Kidney glomerular epithelial cell (primary cell): ENCODE measurements at regions not wholly inside any gene's neighbourhood (a gene's known extent, or its start where the extent isn't known, plus 50 kb on each side); places are given as distances from the start of the nearest gene placed in this dataset.

Experiments
- DNase-seq: peaks from one replicate; lab custom pipeline; 2025; lab: John Stamatoyannopoulos, UW

- DNase-seq, result no peak
Measured at GRCh38 chr4:62360156-62360545, 1160.0 kb downstream of the ADGRL3 start.

DNA sequence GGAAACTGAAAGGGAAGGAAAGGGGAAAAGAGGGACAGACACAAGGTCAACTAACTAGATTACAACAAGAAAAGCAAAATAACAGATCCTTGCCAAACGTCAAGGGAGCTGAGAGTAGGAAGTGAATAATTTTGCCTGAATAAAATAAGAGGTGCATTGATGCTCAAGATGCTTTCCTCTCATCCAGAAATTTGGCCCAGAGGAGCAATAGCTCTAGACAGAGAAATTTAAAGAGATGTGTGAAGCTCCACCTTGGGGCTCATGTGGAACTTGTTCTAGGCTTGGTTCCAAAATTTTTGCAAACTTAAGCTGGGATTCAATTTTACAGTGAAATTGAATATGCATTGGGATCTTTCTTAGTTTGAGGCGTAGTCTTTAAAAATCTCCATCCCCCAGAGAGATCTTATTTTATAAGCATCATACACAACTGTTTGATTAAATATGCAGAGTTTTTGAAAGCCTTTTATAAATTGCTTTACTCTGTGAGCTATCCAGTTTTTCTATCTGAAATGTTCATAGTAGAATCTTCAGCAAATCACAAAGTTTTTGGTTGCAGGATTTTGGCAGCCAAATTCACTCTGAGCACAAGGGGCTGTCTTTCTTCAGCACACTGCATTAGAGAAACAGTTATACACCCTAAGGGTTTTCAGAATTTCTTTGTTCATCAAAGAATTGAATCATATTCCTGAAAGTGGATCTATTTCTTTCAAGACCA, 1159.5 kb downstream of the ADGRL3 start:
- DNase-seq, result no peak

GRCh38 chr4:62344915-62345314, 1144.8 kb downstream of the ADGRL3 start:
- no peak for DNase-seq

- DNase-seq, result no peak
Measured at GRCh38 chr4:62344474-62344873, 1144.3 kb downstream of the ADGRL3 start.

DNA sequence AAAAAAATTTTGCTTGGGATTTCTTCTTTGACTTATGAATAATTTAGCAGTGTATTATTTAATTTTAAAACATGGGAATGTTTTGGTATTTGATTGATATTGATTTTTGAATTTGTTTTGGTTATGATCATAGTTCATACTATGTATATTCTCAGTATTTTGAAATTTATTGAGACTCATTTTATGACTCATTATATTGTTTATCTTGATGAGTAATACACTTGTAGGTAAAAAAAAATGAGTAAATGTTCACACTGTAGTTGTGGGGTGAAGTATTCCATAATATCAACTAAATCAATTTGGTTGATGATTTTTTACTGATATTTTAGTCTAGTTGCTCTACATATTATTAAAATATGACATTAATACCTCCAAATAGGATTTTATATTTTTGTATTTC, 1142.2 kb downstream of the ADGRL3 start:
- no peak for DNase-seq

GRCh38 chr4:62328526-62328925, 1128.4 kb downstream of the ADGRL3 start:
- DNase-seq, result no peak

DNA sequence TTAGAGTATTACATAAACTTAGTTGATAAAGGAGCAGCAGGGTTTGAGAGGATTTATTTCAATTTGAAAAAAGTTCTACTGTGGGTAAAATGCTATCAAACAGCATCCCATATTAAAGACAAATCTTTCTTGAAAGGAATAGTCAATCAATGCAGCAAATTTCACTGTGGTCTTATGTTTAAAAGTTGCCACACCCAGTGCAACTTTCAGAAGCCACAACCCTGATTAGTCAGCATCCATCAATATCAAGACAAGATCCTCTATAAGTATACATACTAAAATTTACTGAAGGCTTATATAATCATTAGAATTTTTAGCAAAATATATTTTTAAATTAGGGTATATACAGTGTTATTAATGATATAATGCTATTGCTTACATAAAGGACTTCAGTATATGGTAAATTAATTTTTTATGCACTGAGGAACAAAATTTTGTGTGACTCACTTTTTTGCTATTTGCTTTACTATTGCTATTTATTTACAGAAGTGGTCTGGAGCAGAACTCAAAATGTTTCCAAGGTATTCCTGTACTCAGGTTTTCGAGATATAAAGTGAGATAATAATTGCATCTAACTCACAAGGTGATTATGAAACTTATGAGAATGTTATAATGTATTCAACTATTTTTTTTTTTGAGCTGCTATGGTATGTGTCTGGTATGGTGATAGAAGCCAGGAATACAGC, 1127.6 kb downstream of the ADGRL3 start:
- no peak for DNase-seq

- DNase-seq, result no peak
Measured at GRCh38 chr4:62324215-62324614, 1124.1 kb downstream of the ADGRL3 start.

- DNase-seq, result no peak
Measured at GRCh38 chr4:62320612-62321011, 1120.5 kb downstream of the ADGRL3 start.

GRCh38 chr4:62302710-62303109, 1102.6 kb downstream of the ADGRL3 start:
- no peak for DNase-seq

DNA sequence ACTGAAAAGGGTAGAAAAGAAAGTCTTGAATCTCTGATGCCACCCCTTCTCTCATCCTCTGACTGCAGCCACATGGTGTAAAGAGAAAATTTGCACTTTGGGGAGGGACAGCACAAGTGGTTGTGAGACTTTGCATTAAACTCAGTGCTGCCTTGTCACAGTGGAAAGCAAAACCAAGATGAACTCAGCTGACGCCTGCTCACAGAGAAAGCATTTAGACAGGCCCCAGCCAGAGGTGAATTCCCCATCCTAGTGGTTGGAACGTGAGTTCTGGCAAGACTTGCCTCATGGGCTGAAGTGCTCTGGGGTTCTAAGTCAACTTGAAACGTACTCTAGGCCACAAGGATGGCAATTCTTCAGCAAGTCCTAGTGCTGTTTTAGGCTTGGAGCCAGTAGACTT, 1101.4 kb downstream of the ADGRL3 start:
- DNase-seq, result no peak

DNA sequence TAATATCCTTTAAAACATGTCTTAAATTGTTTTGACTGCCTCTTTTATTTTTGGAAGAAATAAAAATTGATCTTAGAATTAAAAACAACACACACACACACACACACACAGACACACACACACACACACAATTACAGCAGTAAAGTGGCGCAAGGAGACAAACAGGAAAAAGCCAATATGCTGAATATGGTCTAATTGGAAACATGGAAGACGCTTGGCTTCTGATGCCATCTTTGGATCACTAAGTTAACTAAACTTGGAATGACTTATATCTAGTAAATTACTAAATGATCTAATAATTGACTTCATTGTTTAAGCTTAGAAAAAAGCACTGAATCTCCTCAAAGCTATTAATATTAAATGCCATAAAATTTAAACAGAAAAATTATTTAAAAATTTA, 1093.4 kb downstream of the ADGRL3 start:
- DNase-seq, result no peak

DNA sequence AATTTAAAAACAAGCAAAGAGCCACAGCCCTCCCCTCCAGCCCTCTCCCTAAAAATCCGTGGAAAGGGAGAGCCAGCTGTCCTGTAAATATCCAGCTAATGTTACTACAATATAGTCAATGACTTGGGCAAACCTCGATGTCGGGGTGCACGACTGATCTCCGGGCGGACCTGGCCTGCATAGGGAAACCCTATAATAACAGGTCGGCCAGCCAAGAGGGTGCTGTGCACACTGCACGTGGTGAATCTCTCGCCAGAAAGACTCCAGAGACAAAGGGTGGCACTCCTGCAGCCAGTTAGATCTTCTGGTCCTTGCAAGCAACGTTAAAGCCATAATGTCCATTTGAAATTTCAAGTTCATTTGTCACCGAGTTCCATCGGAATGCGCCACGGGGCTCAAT, 1092.8 kb downstream of the ADGRL3 start:
- DNase-seq, result no peak

DNA sequence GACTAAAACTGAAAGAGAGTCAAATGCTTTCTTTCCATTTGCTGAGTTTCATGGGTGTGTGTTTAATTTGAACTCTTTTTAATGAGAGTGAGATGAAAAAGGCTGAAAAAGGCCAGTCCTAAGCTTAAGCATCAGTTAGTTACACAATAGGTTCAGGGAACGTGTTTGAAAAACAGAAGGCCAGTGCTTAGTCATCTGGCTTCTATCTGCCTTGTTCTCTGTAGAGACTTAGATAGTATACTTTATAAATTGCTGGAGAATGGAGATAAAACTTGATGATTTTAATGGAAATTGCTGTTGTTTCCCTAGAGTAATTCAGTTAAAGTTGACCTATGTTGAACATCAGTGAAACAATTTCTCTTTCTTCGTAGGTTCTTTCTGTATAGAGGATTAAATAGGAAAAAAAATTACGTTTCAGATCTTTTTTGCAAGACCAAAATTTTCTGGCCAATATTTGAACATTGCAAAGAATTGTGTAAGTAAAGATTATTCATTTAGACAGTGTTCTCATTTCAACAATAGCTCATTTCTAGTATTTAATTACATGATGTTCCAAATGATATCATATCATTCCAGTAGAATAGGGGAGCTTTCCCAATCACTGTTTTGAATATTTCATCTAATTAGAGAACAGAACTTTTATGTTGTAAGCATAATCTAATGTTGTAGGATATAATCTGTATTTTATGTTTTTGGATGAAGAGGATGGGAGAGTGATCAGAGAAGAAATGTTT, 1088.8 kb downstream of the ADGRL3 start:
- DNase-seq, result no peak

GRCh38 chr4:62285026-62285425, 1084.9 kb downstream of the ADGRL3 start:
- no peak for DNase-seq

GRCh38 chr4:62279689-62280088, 1079.6 kb downstream of the ADGRL3 start:
- DNase-seq, result no peak

- no peak for DNase-seq
Measured at GRCh38 chr4:62275470-62275869, 1075.3 kb downstream of the ADGRL3 start.

DNA sequence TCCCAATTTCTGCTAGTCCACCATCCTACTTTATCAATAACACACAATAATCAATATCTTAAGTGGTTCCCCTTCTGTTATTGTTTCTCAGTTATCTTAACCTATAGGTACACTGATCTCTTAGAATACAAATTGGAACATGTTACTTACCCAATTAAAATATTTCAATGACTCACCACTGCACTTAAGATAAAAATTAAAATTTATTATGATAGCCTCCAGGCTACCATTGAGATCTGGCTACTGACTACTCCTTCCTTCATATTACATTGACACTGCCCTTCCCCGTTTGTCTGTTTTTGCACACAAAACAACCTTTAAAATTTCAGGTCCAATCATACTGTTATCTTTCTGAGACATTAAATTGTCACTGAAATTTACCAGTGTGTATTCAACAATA, 1074.7 kb downstream of the ADGRL3 start:
- no peak for DNase-seq

GRCh38 chr4:62271107-62271506, 1071.0 kb downstream of the ADGRL3 start:
- DNase-seq, result no peak

DNA sequence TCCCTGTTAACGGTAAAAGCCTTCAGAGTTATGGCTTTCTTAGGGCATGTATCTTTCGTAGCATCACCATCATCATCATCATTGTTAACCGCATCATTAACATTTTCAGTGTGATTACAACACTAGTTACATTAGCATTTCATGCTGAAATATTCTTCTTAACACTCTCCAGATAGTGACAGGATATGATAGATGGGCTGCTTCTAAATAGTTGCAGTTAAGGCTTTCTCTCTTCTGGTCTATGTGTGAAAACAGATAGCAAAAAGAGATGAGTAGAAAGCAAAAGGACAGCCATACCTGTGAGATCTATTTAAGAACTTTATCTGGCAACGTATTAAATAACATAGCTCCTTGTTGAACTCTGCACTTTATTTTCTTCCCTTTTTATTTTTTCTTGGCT, 1069.8 kb downstream of the ADGRL3 start:
- DNase-seq, result no peak

DNA sequence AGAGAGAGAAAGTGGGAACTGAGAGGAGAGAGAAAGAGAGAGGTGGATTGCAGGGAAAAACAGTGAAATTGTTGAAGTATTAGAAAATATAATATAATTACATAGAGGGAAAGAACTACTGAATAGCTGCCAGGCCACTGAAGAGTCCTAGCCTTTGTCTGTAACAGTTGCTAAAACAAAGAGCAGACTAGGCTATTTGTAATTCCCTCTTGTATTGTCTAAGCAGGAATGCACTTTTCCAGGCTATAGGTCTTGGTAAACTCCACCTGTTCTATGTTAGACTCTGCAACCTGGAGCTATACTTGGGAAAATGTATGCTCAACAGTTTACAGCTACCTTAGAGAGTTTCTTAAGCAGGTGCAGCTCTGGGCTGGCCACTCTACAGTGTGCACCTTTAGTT, 1063.3 kb downstream of the ADGRL3 start:
- no peak for DNase-seq

DNA sequence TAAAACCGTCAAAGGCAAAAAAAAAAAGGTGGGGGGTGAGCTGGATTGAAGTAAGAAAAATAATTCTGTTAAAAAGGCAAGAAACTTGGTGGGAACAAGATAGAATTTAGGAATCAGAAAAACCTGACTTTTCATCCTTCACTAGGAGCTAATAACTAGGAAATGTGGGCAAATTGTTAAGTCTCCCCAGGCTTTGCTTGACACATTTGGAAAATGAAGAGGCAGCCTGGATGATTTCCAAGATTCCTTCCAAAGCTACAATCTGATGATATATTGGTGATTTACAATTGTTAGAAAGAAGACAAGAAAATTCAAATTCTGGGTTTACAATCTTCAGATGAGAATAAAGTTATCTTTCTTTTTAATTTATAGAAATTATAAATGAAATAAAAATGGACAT, 1062.5 kb downstream of the ADGRL3 start:
- no peak for DNase-seq

DNA sequence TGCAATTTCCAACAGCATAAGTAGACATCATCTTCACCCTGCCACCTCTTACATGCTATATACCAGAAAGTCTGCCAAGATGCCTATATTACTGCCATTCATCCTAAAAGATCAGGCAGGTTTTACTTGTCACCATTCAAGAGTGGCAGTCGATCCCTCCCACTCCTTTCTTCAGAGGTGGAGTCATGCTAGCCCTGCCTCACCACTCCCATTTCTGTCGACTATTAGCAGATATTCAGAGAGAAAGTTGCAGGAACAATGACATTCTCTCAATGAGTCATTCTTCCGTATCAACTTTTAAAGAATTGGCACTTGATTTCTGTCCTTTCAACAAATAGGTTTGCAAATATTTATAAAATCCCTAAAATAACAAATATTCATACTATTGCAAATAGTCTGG, 1060.1 kb downstream of the ADGRL3 start:
- no peak for DNase-seq
